AG09319 (cell line): ENCODE measurements at regions not wholly inside any gene's neighbourhood (a gene's known extent, or its start where the extent isn't known, plus 50 kb on each side); places are given as distances from the start of the nearest gene placed in this dataset.
"Not testable (repeated sequence)": the region's sequence is repeated elsewhere in the genome, so short reads cannot be mapped to it uniquely, and the experiment has no call there.

Source experiments
- DNase-seq: peaks from one replicate; pipeline ENCODE4 v3.0.0-alpha.2; 2010; ENCODE audit warnings: low read depth; ENCODE audit errors: extremely low read depth
- TF ChIP-seq, protein P1 (sequence below): IDR thresholded peaks from 2 replicates; pipeline ENCODE4 v1.5.1; 2011; ENCODE audit warnings: low read depth, mild to moderate bottlenecking, inconsistent platforms, low read length, moderate library complexity

DNA sequence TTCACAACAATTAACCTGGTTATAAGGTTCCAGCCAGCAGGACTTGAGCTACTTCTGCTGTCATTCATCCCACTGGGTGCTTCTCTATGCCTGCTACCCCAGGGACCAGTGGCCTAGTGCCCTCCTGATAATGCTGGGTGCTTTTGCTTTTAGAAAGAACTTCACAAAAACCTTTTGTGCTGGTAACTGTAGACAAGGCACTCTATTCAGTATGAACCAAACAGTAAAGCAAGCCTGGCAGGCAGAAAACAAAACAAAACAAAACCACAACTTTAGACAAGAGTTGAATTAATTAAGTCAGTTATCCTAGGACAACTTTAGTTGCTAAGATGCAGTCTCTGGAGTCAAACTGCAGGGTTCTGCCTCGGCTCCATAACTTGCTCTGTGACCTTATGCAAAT, 61.9 kb upstream of the ADGRL2 start:
- DNase-seq: no peak

DNA sequence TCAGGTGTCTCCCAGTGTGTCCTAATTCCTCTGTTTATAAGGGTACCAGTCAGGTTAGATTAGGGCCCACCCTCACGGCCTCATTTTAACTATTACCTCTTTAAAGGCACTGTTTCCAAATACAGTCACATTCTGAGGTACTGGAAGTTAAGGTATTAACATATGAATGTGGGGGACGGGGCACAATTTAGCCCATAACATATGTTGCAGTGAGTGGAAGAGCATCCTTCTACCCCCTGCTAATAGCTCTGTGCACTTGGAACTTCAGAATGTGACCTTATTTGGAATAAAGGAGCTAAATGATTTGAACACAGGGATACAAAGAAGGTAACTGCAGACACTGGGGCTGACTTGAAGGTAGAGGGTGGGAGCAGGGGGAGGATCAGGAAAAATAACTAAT, 67.3 kb upstream of the ADGRL2 start:
- TF ChIP-seq, protein P1, sequence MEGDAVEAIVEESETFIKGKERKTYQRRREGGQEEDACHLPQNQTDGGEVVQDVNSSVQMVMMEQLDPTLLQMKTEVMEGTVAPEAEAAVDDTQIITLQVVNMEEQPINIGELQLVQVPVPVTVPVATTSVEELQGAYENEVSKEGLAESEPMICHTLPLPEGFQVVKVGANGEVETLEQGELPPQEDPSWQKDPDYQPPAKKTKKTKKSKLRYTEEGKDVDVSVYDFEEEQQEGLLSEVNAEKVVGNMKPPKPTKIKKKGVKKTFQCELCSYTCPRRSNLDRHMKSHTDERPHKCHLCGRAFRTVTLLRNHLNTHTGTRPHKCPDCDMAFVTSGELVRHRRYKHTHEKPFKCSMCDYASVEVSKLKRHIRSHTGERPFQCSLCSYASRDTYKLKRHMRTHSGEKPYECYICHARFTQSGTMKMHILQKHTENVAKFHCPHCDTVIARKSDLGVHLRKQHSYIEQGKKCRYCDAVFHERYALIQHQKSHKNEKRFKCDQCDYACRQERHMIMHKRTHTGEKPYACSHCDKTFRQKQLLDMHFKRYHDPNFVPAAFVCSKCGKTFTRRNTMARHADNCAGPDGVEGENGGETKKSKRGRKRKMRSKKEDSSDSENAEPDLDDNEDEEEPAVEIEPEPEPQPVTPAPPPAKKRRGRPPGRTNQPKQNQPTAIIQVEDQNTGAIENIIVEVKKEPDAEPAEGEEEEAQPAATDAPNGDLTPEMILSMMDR: no peak
- DNase-seq: no peak

More for the DNA sequence above, 61.9 kb upstream of the ADGRL2 start:
- TF ChIP-seq, protein P1: no peak

DNA sequence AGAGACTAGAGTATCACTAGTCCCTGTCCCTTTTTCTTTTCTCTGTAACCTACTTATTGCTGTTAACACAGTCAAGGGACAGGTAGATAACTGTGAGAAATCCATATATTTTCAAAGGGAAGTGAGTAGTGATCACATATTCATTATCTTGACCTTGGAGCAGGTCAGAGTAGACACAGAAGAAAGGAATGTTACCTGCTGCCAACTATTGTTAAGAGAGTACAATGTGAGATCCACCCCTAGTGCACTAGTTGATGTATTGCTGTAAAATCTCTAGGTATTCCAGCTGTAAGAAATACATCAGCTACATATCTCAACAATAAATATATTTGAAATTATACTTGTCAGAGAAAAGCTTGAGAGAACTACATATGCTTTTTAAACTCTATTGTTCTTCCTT, 68.7 kb upstream of the ADGRL2 start:
- DNase-seq: no peak
- TF ChIP-seq, protein P1: no peak

DNA sequence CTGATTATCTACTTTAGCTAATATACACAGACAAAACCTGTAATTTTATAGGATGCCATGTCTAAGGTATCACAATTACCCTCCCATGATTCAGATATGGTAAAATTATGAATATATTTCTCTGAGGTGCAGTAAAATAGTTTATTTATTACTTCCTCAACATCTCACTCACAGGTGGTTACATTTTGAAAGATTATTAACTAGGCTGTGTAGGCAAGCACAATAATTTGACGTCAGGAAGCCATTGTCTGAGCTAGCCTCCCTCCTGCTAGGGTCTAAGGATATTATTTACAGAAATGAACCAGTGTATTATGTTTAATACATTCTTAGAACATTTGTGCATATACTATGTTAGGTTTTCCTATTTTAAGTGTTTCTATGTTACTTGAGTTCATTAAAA, 69.9 kb upstream of the ADGRL2 start:
- DNase-seq: no peak
- TF ChIP-seq, protein P1: no peak

DNA sequence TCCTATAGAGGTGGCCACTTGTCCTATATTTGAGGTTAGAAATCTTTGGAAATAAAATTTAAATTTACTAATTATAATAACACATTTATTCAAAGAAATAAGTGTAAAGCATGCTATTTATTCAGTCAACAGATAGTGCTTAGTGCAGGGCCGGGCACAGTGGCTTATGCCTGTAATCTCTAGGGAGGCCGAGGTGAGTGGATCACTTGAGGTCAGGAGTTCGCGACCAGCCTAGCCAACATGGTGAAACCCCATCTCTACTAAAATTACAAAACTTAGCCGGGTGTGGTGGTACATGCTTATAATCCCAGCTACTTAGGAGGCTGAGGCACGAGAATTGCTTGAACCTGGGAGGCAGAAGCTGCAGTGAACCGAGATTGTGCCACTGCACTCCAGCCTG, 70.4 kb upstream of the ADGRL2 start:
- DNase-seq: not testable (repeated sequence)

DNA sequence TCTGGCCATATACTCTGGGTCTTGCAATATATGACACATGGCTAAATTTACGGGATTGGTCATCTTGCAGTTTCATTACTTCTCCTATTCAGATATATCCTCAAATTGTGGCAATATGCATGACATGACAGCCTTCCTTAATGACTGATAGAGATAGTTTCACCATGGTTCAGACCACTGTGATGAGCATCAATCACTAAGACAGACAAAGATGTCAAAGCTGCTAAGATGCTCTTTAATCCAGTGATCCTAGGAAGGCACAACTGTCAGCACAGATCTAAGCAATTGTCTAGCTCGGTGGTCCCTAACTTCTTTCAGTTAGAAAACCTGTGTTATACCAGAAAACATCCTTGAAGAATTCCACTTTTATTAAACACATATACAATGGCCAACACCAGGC, 70.9 kb upstream of the ADGRL2 start:
- no peak for DNase-seq
- TF ChIP-seq, protein P1: no peak

DNA sequence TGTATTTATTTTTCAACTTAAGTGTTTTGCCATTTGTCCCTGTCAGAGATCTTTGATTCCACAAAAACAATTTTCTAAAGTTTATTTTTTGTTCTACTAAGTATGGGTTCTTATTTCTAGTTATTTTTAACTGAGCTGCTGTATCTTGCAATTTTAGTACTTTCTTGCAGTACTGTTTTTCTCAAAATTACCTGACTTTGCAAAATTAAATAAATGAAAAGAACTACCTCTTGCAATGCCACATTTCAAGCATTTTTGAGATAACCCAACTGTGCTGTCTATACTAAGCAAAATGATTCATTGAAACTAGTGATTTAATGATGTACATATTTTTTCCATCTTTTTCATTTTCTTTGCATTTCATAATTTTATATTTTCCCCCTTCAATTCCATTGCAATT, 71.5 kb upstream of the ADGRL2 start:
- DNase-seq: no peak
- TF ChIP-seq, protein P1: no peak

DNA sequence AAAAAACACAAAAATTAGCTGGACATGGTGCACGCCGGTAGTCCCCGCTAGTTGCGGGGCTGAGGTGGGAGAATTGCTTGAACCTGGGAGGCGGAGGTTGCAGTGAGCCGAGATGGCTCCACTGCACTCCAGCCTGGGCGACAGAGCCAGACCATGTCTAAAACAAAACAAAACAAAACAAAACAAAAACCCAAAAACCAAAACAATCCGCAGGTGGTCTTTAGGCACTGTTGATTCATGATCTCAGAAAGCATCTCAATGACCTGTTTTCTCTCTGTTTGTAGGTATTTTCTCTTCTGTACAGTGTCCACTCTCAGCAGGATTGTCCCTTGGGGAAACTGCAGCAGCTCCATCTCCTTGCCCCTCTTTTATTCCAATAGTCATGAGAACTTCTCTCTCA, 74.9 kb upstream of the ADGRL2 start:
- no peak for DNase-seq
- TF ChIP-seq, protein P1: no peak

DNA sequence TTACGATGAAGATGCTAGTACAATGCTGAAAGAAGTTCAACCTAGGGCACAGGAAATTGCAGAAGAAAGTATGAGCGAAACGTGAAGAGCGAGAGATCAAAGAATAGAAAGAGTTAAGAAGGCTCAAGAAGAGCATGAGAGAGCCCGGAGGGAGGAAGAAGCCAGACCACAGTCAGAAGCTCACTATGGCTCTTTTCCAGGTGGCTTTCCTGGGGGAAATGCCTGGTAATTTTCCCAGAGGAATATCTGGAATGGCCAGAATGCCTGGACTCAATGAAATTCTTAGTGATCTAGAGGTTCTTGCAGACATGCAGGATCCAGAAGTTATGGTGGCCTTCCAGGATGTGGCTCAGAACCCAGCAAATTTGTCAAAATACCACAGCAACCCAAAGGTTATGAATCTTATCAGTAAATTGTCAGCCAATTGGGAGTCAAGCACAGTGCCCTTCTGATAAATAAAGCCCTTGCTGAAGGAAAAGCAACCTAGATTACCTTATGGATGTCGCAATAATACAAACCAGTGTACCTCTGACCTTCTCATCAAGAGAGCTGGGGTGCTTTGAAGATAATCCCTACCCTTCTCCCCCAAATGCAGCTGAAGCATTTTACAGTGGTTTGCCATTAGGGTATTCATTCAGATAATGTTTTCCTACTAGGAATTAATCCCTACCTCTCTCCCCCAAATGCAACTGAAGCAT, 78.0 kb upstream of the ADGRL2 start:
- not testable (repeated sequence) for DNase-seq

DNA sequence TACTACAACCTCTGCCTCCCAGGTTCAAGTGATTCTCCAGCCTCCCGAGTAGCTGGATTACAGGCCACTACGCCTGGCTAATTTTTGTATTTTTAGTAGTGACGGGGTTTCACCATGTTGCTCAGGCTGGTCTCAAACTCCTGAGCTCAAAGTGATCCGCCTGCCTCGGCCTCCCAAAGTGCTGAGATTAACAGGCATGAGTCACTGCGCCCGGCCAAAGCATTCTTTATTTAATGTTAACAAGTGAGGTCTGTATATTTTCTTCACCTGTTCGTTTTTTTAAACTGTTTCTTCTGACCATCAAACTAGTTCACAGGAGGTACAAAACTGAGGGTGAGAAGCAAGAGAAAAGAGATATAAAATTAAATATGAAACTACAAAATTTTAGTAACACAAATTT, 80.5 kb upstream of the ADGRL2 start:
- not testable (repeated sequence) for DNase-seq
